Trophoblast cell (in vitro differentiated cells and primary cell): ENCODE measurements at regions not wholly inside any gene's neighbourhood (a gene's known extent, or its start where the extent isn't known, plus 50 kb on each side); places are given as distances from the start of the nearest gene placed in this dataset.

ENCODE experiments used
- DNase-seq, 2 donors: peaks; one replicate each; pipeline ENCODE4 v3.0.0-alpha.2; 2016
- H2AFZ ChIP-seq: 2 replicates; pipeline ENCODE4 v1.6.1; 2013; ENCODE audit warnings: low read length, moderate library complexity, mild to moderate bottlenecking; ENCODE audit not compliant: insufficient read depth, poor library complexity
- H2AK5ac ChIP-seq: 2 replicates; pipeline ENCODE4 v1.6.1; 2013; ENCODE audit warnings: mild to moderate bottlenecking, low read length
- H2BK120ac ChIP-seq: 2 replicates; pipeline ENCODE4 v1.6.1; 2013; ENCODE audit warnings: low read length, mild to moderate bottlenecking, moderate library complexity; ENCODE audit not compliant: insufficient read depth, poor library complexity
- H2BK12ac ChIP-seq: 2 replicates; pipeline ENCODE4 v1.6.1; 2013; ENCODE audit warnings: mild to moderate bottlenecking, low read length, moderate library complexity
- H2BK5ac ChIP-seq: 2 replicates; pipeline ENCODE4 v1.6.1; 2013; ENCODE audit warnings: low read length, low read depth, moderate library complexity, mild to moderate bottlenecking; ENCODE audit not compliant: poor library complexity
- H3K14ac ChIP-seq: 2 replicates; pipeline ENCODE4 v1.6.1; 2013; ENCODE audit warnings: mild to moderate bottlenecking, low read length
- H3K18ac ChIP-seq: 2 replicates; pipeline ENCODE4 v1.6.1; 2013; ENCODE audit warnings: mild to moderate bottlenecking, low read length
- H3K23ac ChIP-seq: 2 replicates; pipeline ENCODE4 v1.6.1; 2013; ENCODE audit warnings: low read length
- H3K27ac ChIP-seq: 2 replicates; pipeline ENCODE4 v1.5.1; 2013; ENCODE audit warnings: low read depth, mild to moderate bottlenecking, inconsistent platforms, low read length, moderate library complexity
- H3K27me3 ChIP-seq: 2 replicates; pipeline ENCODE4 v1.6.1; 2013; ENCODE audit warnings: inconsistent platforms, mild to moderate bottlenecking, low read length, moderate library complexity; ENCODE audit not compliant: insufficient read depth
- H3K36me3 ChIP-seq, 2 experiments: 1 replicate in 1 of 2; 2 replicates in 1 of 2; pipeline ENCODE4 v1.6.1; 2013; ENCODE audit warnings: low read length in 2 of 2, mild to moderate bottlenecking in 2 of 2, moderate library complexity in 1 of 2; ENCODE audit not compliant: insufficient read depth in 2 of 2, control insufficient read depth in 1 of 2
- H3K4ac ChIP-seq: 2 replicates; pipeline ENCODE4 v1.6.1; 2013; ENCODE audit warnings: low read depth, mild to moderate bottlenecking, low read length, moderate library complexity
- H3K4me1 ChIP-seq, 2 experiments: 1 replicate in 1 of 2; 2 replicates in 1 of 2; pipeline ENCODE4 v1.6.1; 2013; ENCODE audit warnings: low read length in 2 of 2, mild to moderate bottlenecking in 2 of 2, moderate library complexity in 1 of 2; ENCODE audit not compliant: insufficient read depth in 2 of 2, control insufficient read depth in 1 of 2
- H3K4me2 ChIP-seq: 2 replicates; pipeline ENCODE4 v1.6.1; 2013; ENCODE audit warnings: inconsistent platforms, mild to moderate bottlenecking, low read length, moderate library complexity
- H3K4me3 ChIP-seq: 2 replicates; pipeline ENCODE4 v1.5.1; 2013; ENCODE audit warnings: mild to moderate bottlenecking, low read depth, low read length, inconsistent platforms
- H3K79me1 ChIP-seq: one replicate; pipeline ENCODE4 v1.6.1; 2013; ENCODE audit warnings: low read length
- H3K79me2 ChIP-seq: 2 replicates; pipeline ENCODE4 v1.6.1; 2013; ENCODE audit warnings: low read length, mild to moderate bottlenecking; ENCODE audit not compliant: control insufficient read depth, insufficient read depth, poor library complexity
- H3K9ac ChIP-seq: 2 replicates; pipeline ENCODE4 v1.6.1; 2013; ENCODE audit warnings: mild to moderate bottlenecking, low read length
- H3K9me3 ChIP-seq: 2 replicates; pipeline ENCODE4 v1.6.1; 2013; ENCODE audit warnings: low read depth, mild to moderate bottlenecking, control low read depth, inconsistent platforms, low read length; ENCODE audit not compliant: insufficient read depth
- H4K12ac ChIP-seq: 2 replicates; pipeline ENCODE4 v1.6.1; 2013; ENCODE audit warnings: low read depth, mild to moderate bottlenecking, low read length, moderate library complexity
- H4K8ac ChIP-seq: 2 replicates; pipeline ENCODE4 v1.6.1; 2013; ENCODE audit warnings: low read depth, mild to moderate bottlenecking, low read length, moderate library complexity
- H4K91ac ChIP-seq: one replicate; pipeline ENCODE4 v1.6.1; 2013; ENCODE audit warnings: low read depth, mild to moderate bottlenecking, low read length, moderate library complexity
- WGBS: extraction: QIAGEN DNeasy Blood & Tissue Kit; methylation state at CpG from one replicate; pipeline ENCODE4 v1.1.7; 2013; ENCODE audit warnings: missing lambda C conversion rate; ENCODE audit not compliant: insufficient read length, insufficient coverage; ENCODE audit errors: extremely low coverage; 5-methylcytosine and 5-hydroxymethylcytosine counted together

- Histone ChIP-seq H3K9me3 (no peaks in the 10 kb centered on the region), H3K23ac (no peak overlapping the region), H3K27me3 (no peaks in the 10 kb centered on the region), H4K8ac (no peak overlapping the region), H3K27ac (peak overlapping the region; percentile 24), H2AFZ (no peak overlapping the region), H3K36me3 (no peaks in the 10 kb centered on the region), H3K4me2 (no peak overlapping the region), H3K9ac (no peak overlapping the region), H4K12ac (no peak overlapping the region), H3K4me1 (peaks cover 2 to 3% of the 10 kb centered on the region in 2 experiments), H3K79me1 (no peaks in the 10 kb centered on the region), H2AK5ac (no peak overlapping the region), H3K79me2 (no peaks in the 10 kb centered on the region), H4K91ac (no peak overlapping the region), H2BK120ac (no peak overlapping the region), H3K4ac (no peak overlapping the region), H3K14ac (no peak overlapping the region), H3K4me3 (no peak overlapping the region), H2BK5ac (no peak overlapping the region), H2BK12ac (no peak overlapping the region), H3K18ac (no peak overlapping the region)
- WGBS, result no CpG with 5 or more reads among the region's 2 CpGs
- DNase-seq, result peak in 1 of 2 donors; percentile 17
Observed at GRCh38 chr12:78793491-78793890, 71.1 kb upstream of the SYT1 start.

- Histone ChIP-seq H3K79me2 (no peaks in the 10 kb centered on the region), H3K9me3 (no peaks in the 10 kb centered on the region), H3K4me1 (peaks cover 2 to 3% of the 10 kb centered on the region in 2 experiments), H4K8ac (peak overlapping the region; percentile 66), H3K27me3 (no peaks in the 10 kb centered on the region), H4K91ac (peak overlapping the region; percentile 69), H3K23ac (no peak overlapping the region), H2BK120ac (no peak overlapping the region), H2BK5ac (peak overlapping the region; percentile 1), H2BK12ac (peak overlapping the region; percentile 88), H3K18ac (peak overlapping the region; percentile 72), H3K4me3 (no peak overlapping the region), H3K79me1 (no peaks in the 10 kb centered on the region), H3K4ac (no peak overlapping the region), H3K14ac (peak overlapping the region; percentile 7), H3K4me2 (no peak overlapping the region), H3K36me3 (no peaks in the 10 kb centered on the region), H3K9ac (no peak overlapping the region), H4K12ac (no peak overlapping the region), H2AK5ac (peak overlapping the region; percentile 75), H2AFZ (no peak overlapping the region), H3K27ac (peak overlapping the region; percentile 24)
- no CpG with 5 or more reads among the region's 18 CpGs for WGBS
- peak in 1 of 2 donors; percentile 3 for DNase-seq
Observed at GRCh38 chr12:78793982-78794381, 70.6 kb upstream of the SYT1 start.

DNA sequence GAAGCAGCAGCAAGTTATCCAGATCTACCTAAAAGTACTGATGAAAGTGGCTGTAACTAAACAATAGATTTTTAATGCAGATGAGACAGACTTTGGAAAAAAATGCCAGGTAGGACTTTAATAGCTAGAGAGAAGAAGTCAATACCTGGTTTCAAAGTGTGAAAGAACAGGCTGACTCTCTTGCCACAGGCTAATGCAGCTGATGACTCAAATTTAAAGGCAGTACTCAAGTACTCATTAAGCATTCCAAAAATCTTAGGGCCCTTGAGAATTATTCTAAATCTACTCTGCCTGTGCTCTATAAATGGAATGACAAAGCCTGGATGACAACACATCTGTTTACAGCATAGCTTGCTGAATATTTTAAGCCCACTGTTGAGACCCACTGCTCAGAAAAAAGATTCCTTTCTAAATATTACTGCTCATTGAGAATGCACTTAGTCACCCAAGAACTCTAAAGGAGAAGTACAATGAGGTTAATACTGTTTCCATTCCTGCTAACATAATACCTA is 68.6 kb upstream of the SYT1 start:
- no peak overlapping the region for H3K18ac ChIP-seq
- H3K14ac ChIP-seq, result no peak overlapping the region
- no peak overlapping the region for H2AFZ ChIP-seq
- H3K79me2 ChIP-seq, result no peaks in the 10 kb centered on the region
- H3K4me3 ChIP-seq, result no peak overlapping the region
- no peaks in the 10 kb centered on the region for H3K9me3 ChIP-seq
- no peaks in the 10 kb centered on the region for H3K36me3 ChIP-seq
- H3K4me1 ChIP-seq, result peaks cover 2 to 3% of the 10 kb centered on the region in 2 experiments
- no peak overlapping the region for H3K27ac ChIP-seq
- no peaks in the 10 kb centered on the region for H3K27me3 ChIP-seq
- no peak overlapping the region for H4K91ac ChIP-seq
- no peak overlapping the region for H2BK120ac ChIP-seq
- H3K9ac ChIP-seq, result no peak overlapping the region
- H2BK5ac ChIP-seq, result no peak overlapping the region
- H3K23ac ChIP-seq, result no peak overlapping the region
- H3K79me1 ChIP-seq, result no peaks in the 10 kb centered on the region
- H4K12ac ChIP-seq, result no peak overlapping the region
- H3K4me2 ChIP-seq, result no peak overlapping the region
- no peak overlapping the region for H3K4ac ChIP-seq
- no peak overlapping the region for H4K8ac ChIP-seq
- no peak overlapping the region for H2AK5ac ChIP-seq
- H2BK12ac ChIP-seq, result no peak overlapping the region
- DNase-seq, result peak; percentile 21 to 68

DNA sequence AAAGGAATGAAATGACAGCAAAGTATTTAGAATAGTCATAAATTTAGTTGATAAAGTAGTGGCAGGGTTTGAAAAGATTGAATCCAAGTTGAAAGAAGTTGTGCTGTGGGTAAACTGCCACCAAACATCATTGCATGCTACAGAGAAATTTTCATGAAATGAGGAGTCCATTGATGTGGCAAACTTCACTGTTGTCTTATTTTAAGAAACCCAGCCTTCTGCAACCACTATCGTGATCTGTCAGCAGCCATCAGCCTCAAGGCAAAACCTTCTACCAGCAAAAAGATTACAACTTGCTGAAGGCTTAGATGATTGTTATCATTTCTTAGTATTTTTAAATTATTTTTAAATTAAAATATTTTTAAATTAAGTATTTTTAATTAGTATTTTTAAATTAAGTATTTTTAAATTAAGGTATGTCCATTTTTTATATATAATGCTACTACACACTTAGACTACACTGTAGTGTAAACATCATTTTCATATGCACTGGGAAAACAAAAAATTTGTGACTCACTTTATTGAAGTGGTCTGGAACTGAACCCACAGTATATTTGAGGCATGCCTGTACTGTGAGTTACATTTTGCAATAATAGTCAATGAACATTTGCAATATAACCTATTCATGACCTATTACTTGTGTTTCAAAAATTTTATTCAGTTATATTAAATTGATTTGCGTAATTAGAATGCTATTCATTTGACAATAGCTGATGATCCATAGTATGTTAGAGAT is 67.2 kb upstream of the SYT1 start:
- no peak overlapping the region for H2AFZ ChIP-seq
- no peak overlapping the region for H3K4me3 ChIP-seq
- peak; percentile 78 to 81 for DNase-seq
- no peaks in the 10 kb centered on the region for H3K27me3 ChIP-seq
- H2AK5ac ChIP-seq, result no peak overlapping the region
- no peak overlapping the region for H3K18ac ChIP-seq
- no peaks in the 10 kb centered on the region for H3K79me1 ChIP-seq
- H3K4ac ChIP-seq, result no peak overlapping the region
- H3K14ac ChIP-seq, result no peak overlapping the region
- no peaks in the 10 kb centered on the region for H3K9me3 ChIP-seq
- H2BK120ac ChIP-seq, result no peak overlapping the region
- H3K9ac ChIP-seq, result no peak overlapping the region
- H4K8ac ChIP-seq, result no peak overlapping the region
- H3K36me3 ChIP-seq, result no peaks in the 10 kb centered on the region
- peaks cover 2 to 3% of the 10 kb centered on the region in 2 experiments for H3K4me1 ChIP-seq
- H3K23ac ChIP-seq, result no peak overlapping the region
- WGBS, result no CpG with 5 or more reads among the region's 2 CpGs
- H2BK12ac ChIP-seq, result no peak overlapping the region
- H2BK5ac ChIP-seq, result no peak overlapping the region
- H3K79me2 ChIP-seq, result no peaks in the 10 kb centered on the region
- H3K27ac ChIP-seq, result no peak overlapping the region
- H4K91ac ChIP-seq, result no peak overlapping the region
- no peak overlapping the region for H4K12ac ChIP-seq
- no peak overlapping the region for H3K4me2 ChIP-seq
